Stomach (tissue), 4 donors: ENCODE measurements at regions not wholly inside any gene's neighbourhood (a gene's known extent, or its start where the extent isn't known, plus 50 kb on each side); places are given as distances from the start of the nearest gene placed in this dataset.

Source experiments
- EP300 ChIP-seq: sonication (generic); formaldehyde crosslinking; IDR thresholded peaks from one replicate; pipeline ENCODE4 v1.6.1; 2017; ENCODE audit warnings: antibody characterized with exemption
- POLR2A ChIP-seq, 4 donors: fragments of 450-650 bp; IDR thresholded peaks; one replicate each; pipeline ENCODE4 v1.6.1; 2016; ENCODE audit warnings: antibody characterized with exemption in 4 of 4, control low read depth in 2 of 4, mild to moderate bottlenecking in 1 of 4, moderate library complexity in 1 of 4
- POLR2AphosphoS5 ChIP-seq, 3 donors: sonication (generic); formaldehyde crosslinking; IDR thresholded peaks; one replicate each; pipeline ENCODE4 v1.6.1; 2016; ENCODE audit warnings: antibody characterized with exemption in 3 of 3
- TF ChIP-seq, protein P1 (sequence below), 7 experiments: fragments of 450-650 bp in 4 of 7; fragments of 200-600 bp in 3 of 7; sonication (generic) in 3 of 7; IDR thresholded peaks; one replicate each; pipeline ENCODE4 v1.5.1; 2016 to 2019; ENCODE audit warnings: antibody characterized with exemption in 7 of 7, control low read depth in 2 of 7, mild to moderate bottlenecking in 1 of 7

DNA sequence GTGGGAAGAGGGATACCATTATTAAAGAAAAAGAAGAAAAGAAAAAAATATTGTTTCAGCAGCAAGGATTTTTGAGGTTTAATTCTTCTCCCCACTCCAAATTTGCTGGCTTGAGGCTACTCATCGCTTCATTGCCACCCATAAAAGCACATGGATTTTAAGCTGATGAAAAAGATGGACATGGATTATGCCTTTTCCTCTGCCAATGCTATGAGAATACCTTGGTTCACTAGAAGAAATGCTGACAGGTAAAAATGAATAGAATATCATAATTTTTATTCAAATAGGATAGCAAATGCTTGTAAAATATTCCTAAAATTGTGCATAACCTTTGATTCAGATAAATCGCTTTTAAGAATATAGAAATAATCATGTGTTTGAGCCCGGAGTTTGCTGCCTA is 289.7 kb upstream of the DPYD start:
- TF ChIP-seq EP300 (no peak), POLR2AphosphoS5 (IDR thresholded peaks at IDR 0.05) (no peak), POLR2A (IDR thresholded peaks at IDR 0.05) (no peak)
- TF ChIP-seq, protein P1, sequence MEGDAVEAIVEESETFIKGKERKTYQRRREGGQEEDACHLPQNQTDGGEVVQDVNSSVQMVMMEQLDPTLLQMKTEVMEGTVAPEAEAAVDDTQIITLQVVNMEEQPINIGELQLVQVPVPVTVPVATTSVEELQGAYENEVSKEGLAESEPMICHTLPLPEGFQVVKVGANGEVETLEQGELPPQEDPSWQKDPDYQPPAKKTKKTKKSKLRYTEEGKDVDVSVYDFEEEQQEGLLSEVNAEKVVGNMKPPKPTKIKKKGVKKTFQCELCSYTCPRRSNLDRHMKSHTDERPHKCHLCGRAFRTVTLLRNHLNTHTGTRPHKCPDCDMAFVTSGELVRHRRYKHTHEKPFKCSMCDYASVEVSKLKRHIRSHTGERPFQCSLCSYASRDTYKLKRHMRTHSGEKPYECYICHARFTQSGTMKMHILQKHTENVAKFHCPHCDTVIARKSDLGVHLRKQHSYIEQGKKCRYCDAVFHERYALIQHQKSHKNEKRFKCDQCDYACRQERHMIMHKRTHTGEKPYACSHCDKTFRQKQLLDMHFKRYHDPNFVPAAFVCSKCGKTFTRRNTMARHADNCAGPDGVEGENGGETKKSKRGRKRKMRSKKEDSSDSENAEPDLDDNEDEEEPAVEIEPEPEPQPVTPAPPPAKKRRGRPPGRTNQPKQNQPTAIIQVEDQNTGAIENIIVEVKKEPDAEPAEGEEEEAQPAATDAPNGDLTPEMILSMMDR (IDR thresholded peaks at IDR 0.05): no peak
